ENCODE measurements at regions not wholly inside any gene's neighbourhood (a gene's known extent, or its start where the extent isn't known, plus 50 kb on each side); places are given as distances from the start of the nearest gene placed in this dataset.

GRCh38 chr4:165548702-165549101, 169.9 kb downstream of the CPE start:
- intact Hi-C loops (cut with DNase I), result no loop called here
- H3K4me1 ChIP-seq (ENCODE audit: control insufficient read depth in 2 of 3, insufficient read depth in 2 of 3, low read depth in 1 of 3, low read length in 3 of 3), result no peaks in the 10 kb centered on the region
- no peaks in the 10 kb centered on the region for H3K27me3 ChIP-seq (ENCODE audit: control insufficient read depth, insufficient read depth, low read length)
- H3K27ac ChIP-seq (ENCODE audit: low read depth in 2 of 2, low read length in 2 of 2), result no peak overlapping the region
- no peaks in the 10 kb centered on the region for H3K9me3 ChIP-seq (ENCODE audit: control insufficient read depth in 2 of 3, insufficient read depth in 1 of 3, low read length in 3 of 3)
- no peaks in the 10 kb centered on the region for H3K36me3 ChIP-seq (ENCODE audit: control insufficient read depth in 2 of 3, insufficient read depth in 3 of 3, low read length in 3 of 3)
- DNase-seq, result no peak
- no peak overlapping the region for H3K4me3 ChIP-seq (ENCODE audit: low read length in 3 of 3)
- no peak for FAIRE-seq
- no peak overlapping the region for H3K9ac ChIP-seq (ENCODE audit: low read length in 3 of 3)
- TF ChIP-seq CTCF (IDR thresholded peaks at IDR 0.05; ENCODE audit: borderline replicate concordance, extremely low read depth, insufficient read depth), result no peak

GRCh38 chr4:165553221-165553810, 174.5 kb downstream of the CPE start:
- no peaks in the 10 kb centered on the region for H3K36me3 ChIP-seq (ENCODE audit: control insufficient read depth in 2 of 3, insufficient read depth in 3 of 3, low read length in 3 of 3)
- H3K9ac ChIP-seq (ENCODE audit: low read length in 3 of 3), result no peak overlapping the region
- no peak for TF ChIP-seq CTCF (IDR thresholded peaks at IDR 0.05; ENCODE audit: borderline replicate concordance, extremely low read depth, insufficient read depth)
- DNase-seq (no peak), FAIRE-seq (no peak)
- intact Hi-C loops (cut with DNase I), result no loop called here
- no peaks in the 10 kb centered on the region for H3K27me3 ChIP-seq (ENCODE audit: control insufficient read depth, insufficient read depth, low read length)
- H3K4me1 ChIP-seq (ENCODE audit: control insufficient read depth in 2 of 3, insufficient read depth in 2 of 3, low read depth in 1 of 3, low read length in 3 of 3), result no peaks in the 10 kb centered on the region
- no peaks in the 10 kb centered on the region for H3K9me3 ChIP-seq (ENCODE audit: control insufficient read depth in 2 of 3, insufficient read depth in 1 of 3, low read length in 3 of 3)
- no peak overlapping the region for H3K27ac ChIP-seq (ENCODE audit: low read depth in 2 of 2, low read length in 2 of 2)
- H3K4me3 ChIP-seq (ENCODE audit: low read length in 3 of 3), result no peak overlapping the region

GRCh38 chr4:165555302-165555701, 176.5 kb downstream of the CPE start:
- Histone ChIP-seq H3K4me1 (ENCODE audit: control insufficient read depth in 2 of 3, insufficient read depth in 2 of 3, low read depth in 1 of 3, low read length in 3 of 3) (no peaks in the 10 kb centered on the region), H3K4me3 (ENCODE audit: low read length in 3 of 3) (no peak overlapping the region), H3K27ac (ENCODE audit: low read depth in 2 of 2, low read length in 2 of 2) (no peak overlapping the region), H3K9ac (ENCODE audit: low read length in 3 of 3) (no peak overlapping the region), H3K9me3 (ENCODE audit: control insufficient read depth in 2 of 3, insufficient read depth in 1 of 3, low read length in 3 of 3) (no peaks in the 10 kb centered on the region), H3K36me3 (ENCODE audit: control insufficient read depth in 2 of 3, insufficient read depth in 3 of 3, low read length in 3 of 3) (no peaks in the 10 kb centered on the region), H3K27me3 (ENCODE audit: control insufficient read depth, insufficient read depth, low read length) (no peaks in the 10 kb centered on the region)
- no peak for DNase-seq
- peak; percentile 33 for FAIRE-seq
- TF ChIP-seq CTCF (IDR thresholded peaks at IDR 0.05; ENCODE audit: borderline replicate concordance, extremely low read depth, insufficient read depth), result no peak
- intact Hi-C loops (cut with DNase I), result no loop called here

GRCh38 chr4:165556383-165556782, 177.6 kb downstream of the CPE start:
- H3K36me3 ChIP-seq (ENCODE audit: control insufficient read depth in 2 of 3, insufficient read depth in 3 of 3, low read length in 3 of 3), result no peaks in the 10 kb centered on the region
- no peak for FAIRE-seq
- peaks cover 0 to 6% (median 4%) of the 10 kb centered on the region in 3 donors for H3K9me3 ChIP-seq (ENCODE audit: control insufficient read depth in 2 of 3, insufficient read depth in 1 of 3, low read length in 3 of 3)
- TF ChIP-seq CTCF (IDR thresholded peaks at IDR 0.05; ENCODE audit: borderline replicate concordance, extremely low read depth, insufficient read depth), result no peak
- no peaks in the 10 kb centered on the region for H3K27me3 ChIP-seq (ENCODE audit: control insufficient read depth, insufficient read depth, low read length)
- H3K4me1 ChIP-seq (ENCODE audit: control insufficient read depth in 2 of 3, insufficient read depth in 2 of 3, low read depth in 1 of 3, low read length in 3 of 3), result no peaks in the 10 kb centered on the region
- H3K9ac ChIP-seq (ENCODE audit: low read length in 3 of 3), result no peak overlapping the region
- no peak overlapping the region for H3K4me3 ChIP-seq (ENCODE audit: low read length in 3 of 3)
- DNase-seq, result no peak
- no peak overlapping the region for H3K27ac ChIP-seq (ENCODE audit: low read depth in 2 of 2, low read length in 2 of 2)
- intact Hi-C loops (cut with DNase I), result no loop called here

All from kidney (tissue), 13 donors.